ENCODE measurements at regions not wholly inside any gene's neighbourhood (a gene's known extent, or its start where the extent isn't known, plus 50 kb on each side); places are given as distances from the start of the nearest gene placed in this dataset.

GRCh38 chr6:135673501-135674309 lies 176.2 kb upstream of the AHI1 start:
- TF ChIP-seq CTCF (IDR thresholded peaks at IDR 0.05) (no peak), FOSL2 (IDR thresholded peaks at IDR 0.05) (no peak), FOSL2 (CRISPR knock-in tag; IDR thresholded peaks at IDR 0.05) (no peak), JUNB (IDR thresholded peaks at IDR 0.05) (no peak), CBX2 (IDR thresholded peaks at IDR 0.05; ENCODE audit: borderline replicate concordance, low read depth) (no peak), REST (IDR thresholded peaks at IDR 0.05) (no peak), POLR2A (IDR thresholded peaks at IDR 0.05; ENCODE audit: low read length) (no peak), SREBF2 (IDR thresholded peaks at IDR 0.05) (no peak), CHD2 (IDR thresholded peaks at IDR 0.05; ENCODE audit: low read length, partially characterized antibody) (no peak), EP300 (IDR thresholded peaks at IDR 0.05) (no peak), PBX3 (IDR thresholded peaks at IDR 0.05) (no peak), RCOR1 (IDR thresholded peaks at IDR 0.05; ENCODE audit: low read depth, low read length) (no peak), ELK1 (IDR thresholded peaks at IDR 0.05; ENCODE audit: low read depth, low read length) (no peak)
